ENCODE measurements at regions not wholly inside any gene's neighbourhood (a gene's known extent, or its start where the extent isn't known, plus 50 kb on each side); places are given as distances from the start of the nearest gene placed in this dataset.

- TF ChIP-seq REST (IDR thresholded peaks at IDR 0.05; ENCODE audit: unreplicated experiment) (no peak), STAT1 (IDR thresholded peaks at IDR 0.05; ENCODE audit: unreplicated experiment) (no peak), EZH2 (IDR thresholded peaks at IDR 0.05; ENCODE audit: low read depth, unreplicated experiment) (no peak), JUNB (IDR thresholded peaks at IDR 0.05; ENCODE audit: unreplicated experiment) (no peak), ZNF114 (CRISPR knock-in tag; IDR thresholded peaks at IDR 0.05) (no peak), EZH2phosphoT487 (IDR thresholded peaks at IDR 0.05; ENCODE audit: unreplicated experiment) (no peak)
These were observed 104.8 kb downstream of the ASB7 start (continued) for GRCh38 chr15:100707229-100707628.

GRCh38 chr15:100708916-100709315 is 106.5 kb downstream of the ASB7 start:
- Histone ChIP-seq H3K4me3 (no peak overlapping the region), H3K27me3 (ENCODE audit: insufficient read depth) (no peaks in the 10 kb centered on the region), H3K4me1 (ENCODE audit: insufficient read depth) (no peaks in the 10 kb centered on the region), H3K4me2 (no peak overlapping the region), H3K27ac (ENCODE audit: low read depth) (no peak overlapping the region), H2AFZ (no peak overlapping the region), H4K20me1 (replicated peaks; ENCODE audit: insufficient read depth) (no peaks in the 10 kb centered on the region), H3F3A (replicated peaks; ENCODE audit: low read depth) (no peaks in the 10 kb centered on the region), H3K9me2 (ENCODE audit: insufficient read depth) (peaks cover 7% of the 10 kb centered on the region; the same call in 1 of the 2 replicates), H3K36me3 (ENCODE audit: insufficient read depth) (no peaks in the 10 kb centered on the region), H3K79me2 (replicated peaks; ENCODE audit: insufficient read depth) (no peaks in the 10 kb centered on the region)
- Mint-ChIP-seq H3K27me3 (ENCODE audit: insufficient read depth, low read depth, poor library complexity) (peaks cover 3% of the 10 kb centered on the region), H3K4me1 (no peaks in the 10 kb centered on the region; the same call in 2 of the 3 replicates), H3K36me3 (ENCODE audit: low read depth) (peaks cover 27% of the 10 kb centered on the region), H3K9me3 (peaks cover 46% of the 10 kb centered on the region), H3K27ac (no peak overlapping the region), H3K4me3 (no peak overlapping the region)
- TF ChIP-seq NANOG (IDR thresholded peaks at IDR 0.05; ENCODE audit: borderline replicate concordance) (no peak), STAT1 (IDR thresholded peaks at IDR 0.05; ENCODE audit: unreplicated experiment) (no peak), CREB1 (CRISPR knock-in tag; IDR thresholded peaks at IDR 0.05; ENCODE audit: low read depth) (no peak), EZH2phosphoT487 (IDR thresholded peaks at IDR 0.05; ENCODE audit: unreplicated experiment) (no peak)
- DNase-seq (ENCODE audit: low spot score): no peak
- ATAC-seq: no peak

GRCh38 chr15:100710222-100710621 is 107.8 kb downstream of the ASB7 start:
- H3K27me3 Mint-ChIP-seq (ENCODE audit: insufficient read depth, low read depth, poor library complexity): peaks cover 3% of the 10 kb centered on the region
- Histone ChIP-seq H3K79me2 (replicated peaks; ENCODE audit: insufficient read depth) (no peaks in the 10 kb centered on the region), H2AFZ (no peak overlapping the region), H3K27ac (ENCODE audit: low read depth) (no peak overlapping the region), H3F3A (replicated peaks; ENCODE audit: low read depth) (no peaks in the 10 kb centered on the region), H3K27me3 (ENCODE audit: insufficient read depth) (no peaks in the 10 kb centered on the region), H4K20me1 (replicated peaks; ENCODE audit: insufficient read depth) (no peaks in the 10 kb centered on the region), H3K4me3 (no peak overlapping the region), H3K4me1 (ENCODE audit: insufficient read depth) (no peaks in the 10 kb centered on the region), H3K36me3 (ENCODE audit: insufficient read depth) (no peaks in the 10 kb centered on the region), H3K4me2 (no peak overlapping the region), H3K9me2 (ENCODE audit: insufficient read depth) (0 out of 2 replicates have a peak, but pooled peaks cover 7% of the 10 kb centered on the region)
- no peak overlapping the region for H3K27ac Mint-ChIP-seq
- H3K9me3 Mint-ChIP-seq: peaks cover 40% of the 10 kb centered on the region
- ATAC-seq: no peak
- no peak for DNase-seq (ENCODE audit: low spot score)
- H3K4me1 Mint-ChIP-seq: no peaks in the 10 kb centered on the region; the same call in 2 of the 3 replicates
- peaks cover 22% of the 10 kb centered on the region for H3K36me3 Mint-ChIP-seq (ENCODE audit: low read depth)
- H3K4me3 Mint-ChIP-seq: no peak overlapping the region
- TF ChIP-seq REST (IDR thresholded peaks at IDR 0.05; ENCODE audit: unreplicated experiment) (no peak), CREB1 (CRISPR knock-in tag; IDR thresholded peaks at IDR 0.05; ENCODE audit: low read depth) (no peak), EZH2phosphoT487 (IDR thresholded peaks at IDR 0.05; ENCODE audit: unreplicated experiment) (no peak)

Data from GM23338 (cell line).